Esophagus muscularis mucosa (tissue), 4 donors: ENCODE measurements at regions not wholly inside any gene's neighbourhood (a gene's known extent, or its start where the extent isn't known, plus 50 kb on each side); places are given as distances from the start of the nearest gene placed in this dataset.
"Not testable (repeated sequence)": the region's sequence is repeated elsewhere in the genome, so short reads cannot be mapped to it uniquely, and the experiment has no call there.

ENCODE experiments used
- DNase-seq: peaks from one replicate; pipeline ENCODE4 v3.0.0-alpha.2; 2017; ENCODE audit errors: extremely low spot score
- H3K27ac ChIP-seq, 4 donors: fragments of 200-600 bp; sonication (generic); replicated peaks in 1 of 4; 1 replicate in 3 of 4; 2 replicates in 1 of 4; pipeline ENCODE4 v1.5.1; 2016 to 2019; ENCODE audit warnings: mild to moderate bottlenecking in 1 of 4
- H3K27me3 ChIP-seq, 4 donors: fragments of 200-600 bp; sonication (generic); one replicate each; pipeline versions ENCODE4 v1.5.1 to v1.6.0; 2016 to 2019
- H3K36me3 ChIP-seq, 4 donors: fragments of 200-600 bp; sonication (generic); one replicate each; pipeline ENCODE4 v1.5.1; 2016 to 2019
- H3K4me1 ChIP-seq, 4 donors: fragments of 200-600 bp; sonication (generic); one replicate each; pipeline ENCODE4 v1.5.1; 2016 to 2019
- H3K4me3 ChIP-seq, 4 donors: fragments of 200-600 bp; sonication (generic); 1 replicate in 2 of 4; 2 replicates in 2 of 4; pipeline ENCODE4 v1.5.1; 2016 to 2019; ENCODE audit warnings: mild to moderate bottlenecking in 4 of 4, moderate library complexity in 1 of 4
- H3K9me3 ChIP-seq, 4 donors: fragments of 200-600 bp; sonication (generic); 1 replicate in 3 of 4; 2 replicates in 1 of 4; pipeline ENCODE4 v1.5.1; 2016 to 2019
- EP300 ChIP-seq: sonication (generic); formaldehyde crosslinking; IDR thresholded peaks from one replicate; pipeline ENCODE4 v1.6.1; 2017; ENCODE audit warnings: antibody characterized with exemption
- POLR2A ChIP-seq: fragments of 450-650 bp; IDR thresholded peaks from one replicate; pipeline ENCODE4 v1.6.1; 2017; ENCODE audit warnings: antibody characterized with exemption, moderate library complexity, mild to moderate bottlenecking, low read depth
- POLR2AphosphoS5 ChIP-seq, 2 donors: sonication (generic); formaldehyde crosslinking; IDR thresholded peaks; one replicate each; pipeline ENCODE4 v1.6.1; 2017; ENCODE audit warnings: antibody characterized with exemption in 2 of 2
- WGBS: methylation state at CpG from one replicate; pipeline ENCODE4 v1.1.5; 2018; 5-methylcytosine and 5-hydroxymethylcytosine counted together
- intact Hi-C: fragments of 100-400 bp; cut with DNase I; formaldehyde crosslinking; loops from one replicate; pipeline ENCODE4 v1.15.1; 2023
- TF ChIP-seq, protein P1 (sequence below), 3 experiments: fragments of 200-600 bp in 2 of 3; fragments of 450-650 bp in 1 of 3; sonication (generic) in 2 of 3; IDR thresholded peaks; one replicate each; pipeline ENCODE4 v1.5.1; 2017 to 2019; ENCODE audit warnings: antibody characterized with exemption in 3 of 3, mild to moderate bottlenecking in 2 of 3, moderate library complexity in 1 of 3

DNA sequence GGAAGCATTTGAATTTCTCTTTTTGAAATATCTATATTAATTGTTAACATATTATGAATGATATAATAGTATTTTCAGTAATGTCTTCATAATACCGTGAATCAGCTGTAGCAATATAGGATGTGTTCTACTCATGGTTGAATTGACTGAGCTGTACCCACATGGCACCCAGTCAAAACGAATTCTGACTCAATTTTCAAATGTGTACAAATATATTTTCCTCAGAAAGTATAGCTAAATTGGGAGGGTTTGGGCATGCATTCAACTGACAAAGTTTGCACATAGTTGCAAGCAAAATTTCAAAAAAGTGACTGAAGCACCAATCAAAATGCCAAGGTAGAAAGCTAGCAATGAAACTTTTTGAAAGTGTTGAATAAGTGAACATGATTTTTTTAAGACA lies 188.9 kb downstream of the NAF1 start:
- no peak overlapping the region for H3K4me3 ChIP-seq
- intact Hi-C loops = no loop called here
- no peaks in the 10 kb centered on the region for H3K9me3 ChIP-seq
- WGBS = 62% methylated on average over 2 of the region's 2 CpGs
- no peaks in the 10 kb centered on the region for H3K27me3 ChIP-seq
- no peaks in the 10 kb centered on the region for H3K4me1 ChIP-seq
- H3K27ac ChIP-seq = no peak overlapping the region
- DNase-seq = no peak
- no peak for TF ChIP-seq POLR2A
- TF ChIP-seq, protein P1, sequence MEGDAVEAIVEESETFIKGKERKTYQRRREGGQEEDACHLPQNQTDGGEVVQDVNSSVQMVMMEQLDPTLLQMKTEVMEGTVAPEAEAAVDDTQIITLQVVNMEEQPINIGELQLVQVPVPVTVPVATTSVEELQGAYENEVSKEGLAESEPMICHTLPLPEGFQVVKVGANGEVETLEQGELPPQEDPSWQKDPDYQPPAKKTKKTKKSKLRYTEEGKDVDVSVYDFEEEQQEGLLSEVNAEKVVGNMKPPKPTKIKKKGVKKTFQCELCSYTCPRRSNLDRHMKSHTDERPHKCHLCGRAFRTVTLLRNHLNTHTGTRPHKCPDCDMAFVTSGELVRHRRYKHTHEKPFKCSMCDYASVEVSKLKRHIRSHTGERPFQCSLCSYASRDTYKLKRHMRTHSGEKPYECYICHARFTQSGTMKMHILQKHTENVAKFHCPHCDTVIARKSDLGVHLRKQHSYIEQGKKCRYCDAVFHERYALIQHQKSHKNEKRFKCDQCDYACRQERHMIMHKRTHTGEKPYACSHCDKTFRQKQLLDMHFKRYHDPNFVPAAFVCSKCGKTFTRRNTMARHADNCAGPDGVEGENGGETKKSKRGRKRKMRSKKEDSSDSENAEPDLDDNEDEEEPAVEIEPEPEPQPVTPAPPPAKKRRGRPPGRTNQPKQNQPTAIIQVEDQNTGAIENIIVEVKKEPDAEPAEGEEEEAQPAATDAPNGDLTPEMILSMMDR (IDR thresholded peaks at IDR 0.05) = no peak
- TF ChIP-seq EP300 = no peak
- no peak for TF ChIP-seq POLR2AphosphoS5 (IDR thresholded peaks at IDR 0.05)
- H3K36me3 ChIP-seq = no peaks in the 10 kb centered on the region

DNA sequence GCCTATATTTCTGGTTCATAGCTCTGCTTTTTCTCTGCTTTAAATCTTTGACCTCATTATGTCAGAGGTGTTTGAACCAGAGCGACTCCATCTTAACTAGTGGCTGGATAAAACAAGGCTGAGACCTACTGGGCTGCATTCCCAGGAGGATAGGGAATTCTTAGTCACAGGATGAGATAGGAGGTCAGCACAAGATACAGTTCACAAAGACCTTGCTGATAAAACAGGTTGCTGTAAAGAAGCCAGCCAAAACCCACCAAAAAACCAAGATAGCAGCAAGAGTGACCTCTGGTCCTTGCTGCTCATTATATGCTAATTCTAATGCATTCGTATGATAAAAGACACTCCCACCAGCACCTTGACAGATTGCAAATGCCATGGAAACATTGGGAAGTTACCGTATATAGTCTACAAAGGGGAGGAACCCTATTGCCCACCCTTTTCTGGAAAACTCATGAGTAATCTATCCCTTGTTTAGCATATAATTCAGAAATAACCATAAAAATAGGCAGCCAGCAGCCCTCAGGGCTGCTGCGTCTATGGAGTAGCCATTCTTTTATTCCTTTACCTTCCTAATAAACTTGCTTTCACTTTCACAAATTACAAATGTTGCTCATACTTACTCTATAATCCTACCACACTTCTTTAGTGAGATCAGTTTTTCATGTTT lies 193.9 kb downstream of the NAF1 start:
- H3K36me3 ChIP-seq = no peaks in the 10 kb centered on the region
- no peak for DNase-seq
- no peaks in the 10 kb centered on the region for H3K27me3 ChIP-seq
- H3K4me3 ChIP-seq = no peak overlapping the region
- TF ChIP-seq POLR2AphosphoS5 (IDR thresholded peaks at IDR 0.05) (no peak), POLR2A (no peak), EP300 (no peak)
- TF ChIP-seq, protein P1 (IDR thresholded peaks at IDR 0.05) = no peak
- WGBS = 78% methylated on average over 4 of the region's 4 CpGs
- H3K27ac ChIP-seq = no peak overlapping the region
- H3K4me1 ChIP-seq = no peaks in the 10 kb centered on the region
- intact Hi-C loops = no loop called here
- H3K9me3 ChIP-seq = no peaks in the 10 kb centered on the region

DNA sequence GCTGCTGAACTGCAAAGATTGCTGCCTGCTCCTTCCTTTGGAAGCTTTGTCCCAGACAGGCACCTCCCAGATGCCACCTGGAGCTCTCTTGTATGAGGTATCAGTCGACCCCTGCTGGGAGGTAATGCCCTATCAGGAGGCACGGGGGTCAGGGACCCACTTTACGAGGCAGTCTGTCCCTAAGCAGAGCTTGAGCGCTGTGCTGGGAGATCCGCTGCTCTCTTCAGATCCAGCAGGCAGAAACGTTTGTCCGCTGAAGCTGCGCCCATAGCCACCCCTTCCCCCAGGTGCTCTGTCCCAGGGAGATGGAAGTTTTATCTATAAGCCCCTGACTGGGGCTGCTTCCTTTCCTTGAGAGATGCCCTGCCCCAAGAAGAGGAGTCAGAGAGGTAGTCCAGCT lies 197.5 kb downstream of the NAF1 start:
- TF ChIP-seq POLR2AphosphoS5 (IDR thresholded peaks at IDR 0.05) = no peak
- no peak for TF ChIP-seq EP300
- TF ChIP-seq, protein P1 (IDR thresholded peaks at IDR 0.05) = no peak
- no peak for TF ChIP-seq POLR2A
- H3K27ac ChIP-seq = no peak overlapping the region
- no peaks in the 10 kb centered on the region for H3K36me3 ChIP-seq
- WGBS = 90% methylated on average over 4 of the region's 8 CpGs
- H3K4me1 ChIP-seq = no peaks in the 10 kb centered on the region
- intact Hi-C loops = no loop called here
- no peaks in the 10 kb centered on the region for H3K27me3 ChIP-seq
- H3K4me3 ChIP-seq = no peak overlapping the region
- no peak for DNase-seq
- H3K9me3 ChIP-seq = no peaks in the 10 kb centered on the region

DNA sequence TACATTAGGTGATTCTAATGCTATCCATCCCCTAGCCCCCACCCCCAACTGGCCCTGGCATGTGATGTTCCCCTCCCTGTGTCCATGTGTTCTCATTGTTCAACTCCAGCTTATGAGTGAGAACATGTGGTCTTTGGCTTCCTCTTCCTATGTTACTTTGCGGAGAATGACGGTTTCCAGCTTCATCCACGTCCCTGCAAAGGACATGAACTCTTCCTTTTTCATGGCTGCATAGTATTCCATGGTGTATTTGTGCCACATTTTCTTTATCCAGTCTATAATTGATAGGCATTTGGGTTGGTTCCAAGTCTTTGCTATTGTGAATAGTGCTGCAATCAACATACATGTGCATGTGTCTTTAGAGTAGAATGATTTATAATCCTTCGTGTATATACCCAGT lies 200.7 kb downstream of the NAF1 start:
- DNase-seq, H3K36me3 ChIP-seq, H3K4me3 ChIP-seq, H3K9me3 ChIP-seq, H3K4me1 ChIP-seq, intact Hi-C loops, H3K27ac ChIP-seq, H3K27me3 ChIP-seq: not testable (repeated sequence)
- 81% methylated on average over 4 of the region's 4 CpGs for WGBS

DNA sequence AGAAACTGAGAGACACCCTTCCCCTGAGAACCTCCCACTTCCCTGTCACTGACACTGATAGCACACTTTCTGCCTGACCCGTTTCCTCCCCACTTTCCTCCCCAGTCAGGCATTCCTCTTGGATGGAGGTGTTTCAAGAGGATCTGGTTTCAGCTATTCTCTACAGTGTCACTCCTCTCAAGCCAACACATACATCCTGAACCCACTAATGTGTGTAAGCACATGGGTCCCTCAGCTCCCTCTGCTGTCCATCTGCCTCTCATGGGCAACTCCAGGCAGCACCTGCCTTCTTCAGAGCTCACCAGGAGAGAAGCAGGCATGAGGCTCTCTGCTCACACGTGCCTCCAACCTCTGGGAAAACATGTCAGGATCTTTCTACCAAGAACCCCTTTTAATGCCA lies 207.6 kb downstream of the NAF1 start:
- DNase-seq = no peak
- Histone ChIP-seq H3K9me3 (no peaks in the 10 kb centered on the region), H3K27ac (no peak overlapping the region), H3K36me3 (no peaks in the 10 kb centered on the region), H3K4me1 (no peaks in the 10 kb centered on the region), H3K27me3 (no peaks in the 10 kb centered on the region), H3K4me3 (no peak overlapping the region)
- intact Hi-C loops = no loop called here
- WGBS = 41% methylated on average over 2 of the region's 2 CpGs
- TF ChIP-seq POLR2AphosphoS5 (IDR thresholded peaks at IDR 0.05) = no peak
- TF ChIP-seq, protein P1 (IDR thresholded peaks at IDR 0.05) = no peak
- no peak for TF ChIP-seq POLR2A
- TF ChIP-seq EP300 = no peak
